Ectodermal cell (in vitro differentiated cells): ENCODE measurements at regions not wholly inside any gene's neighbourhood (a gene's known extent, or its start where the extent isn't known, plus 50 kb on each side); places are given as distances from the start of the nearest gene placed in this dataset.

Experiments used
- H3K27ac ChIP-seq: 2 replicates; pipeline ENCODE4 v1.7.0; 2013; ENCODE audit warnings: mild to moderate bottlenecking, low read depth, low read length; ENCODE audit not compliant: insufficient read depth, poor library complexity, severe bottlenecking
- H3K27me3 ChIP-seq: 2 replicates; pipeline ENCODE4 v1.7.0; 2013; ENCODE audit warnings: mild to moderate bottlenecking, low read length; ENCODE audit not compliant: insufficient read depth, control insufficient read depth, poor library complexity, severe bottlenecking
- H3K36me3 ChIP-seq: one replicate; pipeline ENCODE4 v1.7.0; 2013; ENCODE audit warnings: low read length; ENCODE audit not compliant: control insufficient read depth, insufficient read depth
- H3K4me1 ChIP-seq: one replicate; pipeline ENCODE4 v1.7.0; 2013; ENCODE audit warnings: low read length; ENCODE audit not compliant: control insufficient read depth, insufficient read depth
- H3K4me3 ChIP-seq: 2 replicates; pipeline ENCODE4 v1.7.0; 2013; ENCODE audit warnings: low read depth, low read length, control low read depth; ENCODE audit not compliant: insufficient read depth
- H3K9me3 ChIP-seq: 2 replicates; pipeline ENCODE4 v1.7.0; 2013; ENCODE audit warnings: mild to moderate bottlenecking, low read length, moderate library complexity; ENCODE audit not compliant: control insufficient read depth
- WGBS, 2 experiments: methylation state at CpG; one replicate each; pipeline ENCODE4 v1.1.7; 2013; ENCODE audit warnings: missing lambda C conversion rate in 2 of 2; 5-methylcytosine and 5-hydroxymethylcytosine counted together

GRCh38 chr20:19022791-19023448 lies 189.5 kb upstream of the SLC24A3 start:
- Histone ChIP-seq H3K9me3 (no peaks in the 10 kb centered on the region), H3K4me3 (no peak overlapping the region), H3K27me3 (no peaks in the 10 kb centered on the region), H3K27ac (no peak overlapping the region), H3K36me3 (no peaks in the 10 kb centered on the region), H3K4me1 (no peaks in the 10 kb centered on the region)
- 91 to 92% methylated on average over 11 of the region's 11 CpGs for WGBS, 2 experiments

DNA sequence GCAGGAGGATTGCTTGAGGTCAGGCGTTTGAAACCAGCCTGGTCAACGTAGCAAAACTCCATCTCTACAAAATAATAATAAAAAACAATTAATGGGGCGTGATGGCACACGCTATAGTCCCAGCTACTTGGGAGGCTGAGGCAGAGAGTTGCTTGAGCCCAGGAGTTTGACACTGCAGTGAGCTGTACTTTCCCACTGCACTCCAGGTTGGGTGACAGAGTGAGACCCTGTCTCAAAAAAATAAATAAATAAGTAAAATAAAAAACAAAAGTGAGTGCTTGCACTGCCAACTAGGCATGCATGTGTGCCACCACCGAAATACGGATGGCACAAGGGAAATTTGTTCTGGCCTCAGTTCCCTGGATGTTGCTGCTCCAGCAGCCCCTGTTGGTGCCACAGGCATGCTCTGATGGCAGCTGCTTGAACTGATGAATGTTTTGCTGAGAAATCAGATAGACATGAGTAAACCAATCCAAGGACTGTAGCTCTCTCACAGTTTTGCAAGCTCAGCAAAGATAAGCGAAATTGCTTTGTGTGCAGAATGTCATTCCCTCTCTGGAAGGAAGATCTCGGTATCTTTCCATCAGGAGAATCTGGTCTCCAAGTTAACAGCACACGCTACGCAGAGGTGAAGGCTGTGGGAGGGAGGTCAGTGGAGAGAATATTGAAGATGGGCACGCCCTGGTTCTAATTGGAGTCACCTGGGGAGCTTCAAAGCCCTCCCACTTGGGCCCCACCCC lies 188.0 kb upstream of the SLC24A3 start:
- no peaks in the 10 kb centered on the region for H3K27me3 ChIP-seq
- no peaks in the 10 kb centered on the region for H3K36me3 ChIP-seq
- H3K4me3 ChIP-seq: no peak overlapping the region
- 84 to 90% methylated on average over 11 of the region's 11 CpGs for WGBS, 2 experiments
- no peaks in the 10 kb centered on the region for H3K9me3 ChIP-seq
- no peaks in the 10 kb centered on the region for H3K4me1 ChIP-seq
- H3K27ac ChIP-seq: no peak overlapping the region

- Histone ChIP-seq H3K9me3 (no peaks in the 10 kb centered on the region), H3K4me3 (no peak overlapping the region), H3K27ac (no peak overlapping the region)
Measured at GRCh38 chr20:19025430-19026120, 186.9 kb upstream of the SLC24A3 start.

GRCh38 chr20:19026121-19026878 lies 186.1 kb upstream of the SLC24A3 start:
- H3K4me1 ChIP-seq: no peaks in the 10 kb centered on the region
- H3K27ac ChIP-seq: no peak overlapping the region
- H3K27me3 ChIP-seq: no peaks in the 10 kb centered on the region
- no peaks in the 10 kb centered on the region for H3K9me3 ChIP-seq
- H3K4me3 ChIP-seq: no peak overlapping the region
- H3K36me3 ChIP-seq: no peaks in the 10 kb centered on the region
- WGBS, 2 experiments: 92 to 93% methylated on average over 13 of the region's 13 CpGs

More at GRCh38 chr20:19025430-19026120, 186.9 kb upstream of the SLC24A3 start:
- WGBS, 2 experiments: 93 to 94% methylated on average over 5 of the region's 5 CpGs
- Histone ChIP-seq H3K36me3 (no peaks in the 10 kb centered on the region), H3K27me3 (no peaks in the 10 kb centered on the region), H3K4me1 (no peaks in the 10 kb centered on the region)

DNA sequence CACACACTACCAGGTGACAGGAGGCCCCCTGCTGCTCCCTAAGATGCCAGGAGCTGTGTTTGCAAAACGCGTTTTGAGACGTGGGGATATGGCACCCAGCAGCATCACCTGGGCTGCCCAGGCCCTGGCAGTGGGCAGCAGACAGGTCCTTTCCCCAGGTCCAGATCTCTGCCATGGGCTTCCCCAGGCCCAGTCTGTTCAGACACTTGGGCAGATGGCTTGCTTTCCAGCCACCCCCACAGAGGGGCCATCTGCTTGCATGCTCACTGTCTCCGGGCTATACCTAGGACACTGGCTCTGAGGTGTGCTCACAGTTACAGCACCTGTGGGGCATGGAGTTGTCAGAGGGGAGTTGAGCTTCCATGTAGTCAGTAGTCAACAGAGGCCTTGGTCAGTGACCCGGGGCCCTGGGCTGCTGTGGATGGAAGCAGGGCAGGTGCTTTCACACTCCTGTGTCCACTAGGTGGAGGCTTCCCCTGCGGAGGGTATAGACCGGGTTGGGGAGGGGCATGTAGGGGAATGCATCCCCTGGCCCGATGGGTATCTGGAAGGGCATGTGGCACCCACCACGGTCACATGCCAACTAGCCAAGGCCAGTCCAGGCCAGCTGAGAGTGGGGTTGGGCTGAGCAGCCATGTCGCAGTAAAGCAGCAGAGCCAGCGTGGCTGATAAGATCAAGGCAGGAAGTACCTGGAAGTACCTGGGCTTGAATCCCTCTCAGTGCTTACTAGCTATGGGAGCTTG lies 185.4 kb upstream of the SLC24A3 start:
- no peaks in the 10 kb centered on the region for H3K27me3 ChIP-seq
- no peak overlapping the region for H3K27ac ChIP-seq
- no peaks in the 10 kb centered on the region for H3K9me3 ChIP-seq
- H3K4me1 ChIP-seq: no peaks in the 10 kb centered on the region
- 80 to 82% methylated on average over 11 of the region's 11 CpGs for WGBS, 2 experiments
- no peak overlapping the region for H3K4me3 ChIP-seq
- no peaks in the 10 kb centered on the region for H3K36me3 ChIP-seq

DNA sequence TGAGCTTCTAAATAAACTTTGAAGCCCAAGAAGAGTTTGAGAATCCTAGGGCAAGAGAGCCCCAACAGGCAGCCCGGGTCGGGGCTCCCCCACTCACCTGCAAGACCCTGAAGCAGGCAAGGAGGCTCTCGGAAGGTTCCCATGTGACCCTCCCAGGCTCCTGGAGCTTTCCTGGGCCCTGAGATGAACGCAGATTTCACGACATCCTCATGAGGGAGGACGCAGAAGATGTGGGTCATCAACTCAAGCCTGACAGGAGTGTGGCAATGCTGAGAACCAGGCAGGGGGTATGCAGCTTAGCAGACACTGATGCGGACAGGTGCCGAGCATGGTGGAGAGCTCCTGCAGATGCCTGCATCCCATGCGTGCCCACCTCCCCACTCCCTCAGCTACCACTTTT lies 184.5 kb upstream of the SLC24A3 start:
- WGBS, 2 experiments: 91 to 94% methylated on average over 9 of the region's 9 CpGs
- no peak overlapping the region for H3K4me3 ChIP-seq
- H3K27ac ChIP-seq: no peak overlapping the region
- no peaks in the 10 kb centered on the region for H3K27me3 ChIP-seq
- no peaks in the 10 kb centered on the region for H3K36me3 ChIP-seq
- H3K4me1 ChIP-seq: no peaks in the 10 kb centered on the region
- H3K9me3 ChIP-seq: no peaks in the 10 kb centered on the region

DNA sequence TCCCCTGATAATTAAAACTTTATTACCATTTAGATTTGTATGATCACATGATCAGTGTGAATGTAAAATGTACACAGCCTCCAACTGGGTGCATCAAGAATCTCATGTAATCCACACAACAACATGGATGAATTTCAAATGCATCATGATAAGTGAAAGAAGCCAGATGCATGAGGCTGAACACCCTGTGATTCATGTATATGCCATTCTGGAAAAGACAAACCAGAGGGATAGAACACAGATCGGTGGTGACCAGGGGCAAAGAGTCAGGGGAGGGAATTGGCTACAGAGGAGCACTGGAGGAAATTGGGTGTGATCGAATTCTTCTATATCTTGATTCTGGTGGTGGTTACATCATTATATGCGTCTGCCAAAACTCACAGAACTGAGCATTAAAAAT lies 170.7 kb upstream of the SLC24A3 start:
- 88 to 96% methylated on average over 2 of the region's 3 CpGs for WGBS, 2 experiments
- H3K27me3 ChIP-seq: no peaks in the 10 kb centered on the region
- H3K4me1 ChIP-seq: no peaks in the 10 kb centered on the region
- H3K9me3 ChIP-seq: no peaks in the 10 kb centered on the region
- no peak overlapping the region for H3K4me3 ChIP-seq
- H3K36me3 ChIP-seq: no peaks in the 10 kb centered on the region
- H3K27ac ChIP-seq: no peak overlapping the region

DNA sequence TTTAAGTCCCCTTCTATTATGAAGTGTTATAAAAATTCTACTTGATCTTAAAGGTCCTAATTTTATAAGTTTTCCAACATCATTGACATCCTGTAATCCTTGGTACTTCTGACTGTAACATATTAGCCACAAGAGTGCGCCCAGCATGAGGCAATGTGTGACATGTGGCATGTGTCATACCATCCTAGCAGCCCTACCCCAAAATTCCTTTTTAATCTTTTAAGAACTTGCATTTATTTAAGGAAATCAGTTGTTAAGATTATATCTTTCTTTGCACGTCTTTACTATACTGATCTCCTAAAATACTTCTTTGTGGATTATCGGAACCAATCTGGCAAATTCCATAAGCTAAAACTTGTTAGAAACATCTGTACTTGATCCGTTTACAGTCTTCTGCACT lies 167.1 kb upstream of the SLC24A3 start:
- no peaks in the 10 kb centered on the region for H3K9me3 ChIP-seq
- no peak overlapping the region for H3K4me3 ChIP-seq
- H3K4me1 ChIP-seq: no peaks in the 10 kb centered on the region
- no peaks in the 10 kb centered on the region for H3K36me3 ChIP-seq
- H3K27me3 ChIP-seq: no peaks in the 10 kb centered on the region
- 93 to 94% methylated on average over 4 of the region's 4 CpGs for WGBS, 2 experiments
- H3K27ac ChIP-seq: no peak overlapping the region

GRCh38 chr20:19047040-19047950 lies 165.1 kb upstream of the SLC24A3 start:
- H3K36me3 ChIP-seq: no peaks in the 10 kb centered on the region
- no peaks in the 10 kb centered on the region for H3K27me3 ChIP-seq
- no peaks in the 10 kb centered on the region for H3K4me1 ChIP-seq
- no peak overlapping the region for H3K4me3 ChIP-seq
- WGBS, 2 experiments: 96% methylated on average over 9 of the region's 9 CpGs
- no peak overlapping the region for H3K27ac ChIP-seq
- no peaks in the 10 kb centered on the region for H3K9me3 ChIP-seq
